ENCODE measurements at regions not wholly inside any gene's neighbourhood (a gene's known extent, or its start where the extent isn't known, plus 50 kb on each side); places are given as distances from the start of the nearest gene placed in this dataset.

- Mint-ChIP-seq H3K36me3 (no peaks in the 10 kb centered on the region), H3K4me3 (no peak overlapping the region), H3K4me1 (peaks cover 13% of the 10 kb centered on the region), H3K27me3 (ENCODE audit: low read depth) (no peaks in the 10 kb centered on the region), H3K9me3 (0 out of 2 replicates have a peak, but pooled peaks cover 11% of the 10 kb centered on the region), H3K27ac (no peak overlapping the region)
- TF ChIP-seq MXD4 (CRISPR knock-in tag; IDR thresholded peaks at IDR 0.05; ENCODE audit: borderline replicate concordance), result no peak
- TF ChIP-seq ZNF281 (CRISPR knock-in tag; IDR thresholded peaks at IDR 0.05), result no peak
- no peak for TF ChIP-seq JAZF1 (CRISPR knock-in tag; IDR thresholded peaks at IDR 0.05)
- TF ChIP-seq SMAD3 (CRISPR knock-in tag; IDR thresholded peaks at IDR 0.05; ENCODE audit: borderline replicate concordance), result no peak
- no peak for ATAC-seq
- ChIA-PET POLR2A (no interaction called here), CTCF (interaction anchor here (1.7 kb wide), 1 partner anchor 31 kb away, joined by 4 read pairs; no protein-coding TSS in a partner anchor)
- no peak for DNase-seq (ENCODE audit: low spot score)
Measured at GRCh38 chr21:27244352-27244751, 277.5 kb upstream of the ADAMTS5 start.

- Mint-ChIP-seq H3K36me3 (no peaks in the 10 kb centered on the region), H3K9me3 (no peaks in the 10 kb centered on the region), H3K27ac (no peak overlapping the region), H3K4me3 (no peak overlapping the region), H3K4me1 (peaks cover 10% of the 10 kb centered on the region), H3K27me3 (ENCODE audit: low read depth) (no peaks in the 10 kb centered on the region)
- TF ChIP-seq ZNF671 (CRISPR knock-in tag; IDR thresholded peaks at IDR 0.05), result no peak
- TF ChIP-seq ZMAT4 (CRISPR knock-in tag; IDR thresholded peaks at IDR 0.05), result no peak
- TF ChIP-seq ELF4 (CRISPR knock-in tag; IDR thresholded peaks at IDR 0.05; ENCODE audit: low read depth), result no peak
- TF ChIP-seq ATF1 (CRISPR knock-in tag; IDR thresholded peaks at IDR 0.05), result no peak
- TF ChIP-seq PREB (CRISPR knock-in tag; IDR thresholded peaks at IDR 0.05; ENCODE audit: borderline replicate concordance), result no peak
- ChIA-PET CTCF (interaction anchor here (0.7 kb wide), 1 partner anchor 308 kb away, joined by 3 read pairs; no protein-coding TSS in a partner anchor), POLR2A (no interaction called here)
- DNase-seq (ENCODE audit: low spot score), result no peak
- no peak for ATAC-seq
Measured at GRCh38 chr21:27240839-27241238, 274.0 kb upstream of the ADAMTS5 start.

GRCh38 chr21:27233514-27234115 lies 266.7 kb upstream of the ADAMTS5 start:
- H3K4me1 Mint-ChIP-seq, result no peaks in the 10 kb centered on the region
- H3K27ac Mint-ChIP-seq, result no peak overlapping the region
- ATAC-seq, result no peak

More at GRCh38 chr21:27233514-27234115, 266.7 kb upstream of the ADAMTS5 start:
- CTCF ChIA-PET, result no interaction called here
- TF ChIP-seq E2F1 (CRISPR knock-in tag; IDR thresholded peaks at IDR 0.05) (no peak), ELF4 (CRISPR knock-in tag; IDR thresholded peaks at IDR 0.05; ENCODE audit: low read depth) (no peak), IRF1 (CRISPR knock-in tag; IDR thresholded peaks at IDR 0.05) (no peak), ZBTB21 (CRISPR knock-in tag; IDR thresholded peaks at IDR 0.05; ENCODE audit: borderline replicate concordance) (no peak), HMGA2 (CRISPR knock-in tag; IDR thresholded peaks at IDR 0.05) (no peak), ETV6 (CRISPR knock-in tag; IDR thresholded peaks at IDR 0.05) (no peak), ZNF138 (CRISPR knock-in tag; conservative IDR thresholded peaks at IDR 0.05) (no peak)
- POLR2A ChIA-PET, result no interaction called here
- DNase-seq (ENCODE audit: low spot score), result no peak
- no peaks in the 10 kb centered on the region for H3K36me3 Mint-ChIP-seq
- no peaks in the 10 kb centered on the region for H3K27me3 Mint-ChIP-seq (ENCODE audit: low read depth)
- H3K4me3 Mint-ChIP-seq, result no peak overlapping the region
- no peaks in the 10 kb centered on the region for H3K9me3 Mint-ChIP-seq
